Daoy (cell line): ENCODE measurements at regions not wholly inside any gene's neighbourhood (a gene's known extent, or its start where the extent isn't known, plus 50 kb on each side); places are given as distances from the start of the nearest gene placed in this dataset.
"Not testable (repeated sequence)": the region's sequence is repeated elsewhere in the genome, so short reads cannot be mapped to it uniquely, and the experiment has no call there.

Experiments
- DNase-seq: peaks from one replicate; pipeline ENCODE4 v3.0.0-alpha.2; 2015; ENCODE audit warnings: low read depth

DNA sequence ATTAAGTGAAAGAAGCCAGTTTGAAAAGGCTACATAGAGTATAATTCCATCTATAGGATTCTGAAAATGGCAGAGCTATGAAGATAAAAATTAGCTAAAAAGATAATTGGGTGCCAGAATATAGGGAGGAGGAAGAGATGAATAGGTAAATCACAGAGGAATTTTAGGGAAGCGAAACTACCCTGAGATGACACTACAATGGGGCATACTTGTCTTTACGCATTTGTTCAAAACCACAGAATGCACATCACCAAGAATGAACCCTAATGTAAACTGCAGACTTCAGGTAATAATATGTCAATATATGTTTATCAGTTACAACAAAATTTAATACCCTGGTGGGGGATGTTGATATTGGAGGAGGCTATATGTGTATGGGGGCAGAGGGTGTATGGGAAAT is 1342.9 kb downstream of the ADGRL3 start:
- no peak for DNase-seq

DNA sequence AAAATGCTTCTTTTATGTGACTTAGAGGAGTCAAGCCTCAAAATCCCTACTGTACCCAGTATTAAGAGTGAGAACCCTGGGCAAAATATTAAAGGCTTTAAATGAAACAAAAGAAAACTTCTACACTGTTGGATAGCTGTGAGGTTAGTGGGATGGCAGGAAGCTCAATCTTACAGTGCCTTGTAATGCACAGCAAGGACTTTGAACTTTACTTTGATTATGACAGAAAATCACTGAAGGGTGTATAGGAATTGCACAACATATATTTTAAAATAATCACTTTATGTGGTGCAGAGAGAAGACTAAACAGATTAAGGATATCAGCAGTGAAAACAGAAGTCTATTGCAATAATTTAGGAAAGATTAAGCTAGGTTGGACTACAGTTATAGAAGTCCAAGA is 1333.4 kb downstream of the ADGRL3 start:
- no peak for DNase-seq

DNA sequence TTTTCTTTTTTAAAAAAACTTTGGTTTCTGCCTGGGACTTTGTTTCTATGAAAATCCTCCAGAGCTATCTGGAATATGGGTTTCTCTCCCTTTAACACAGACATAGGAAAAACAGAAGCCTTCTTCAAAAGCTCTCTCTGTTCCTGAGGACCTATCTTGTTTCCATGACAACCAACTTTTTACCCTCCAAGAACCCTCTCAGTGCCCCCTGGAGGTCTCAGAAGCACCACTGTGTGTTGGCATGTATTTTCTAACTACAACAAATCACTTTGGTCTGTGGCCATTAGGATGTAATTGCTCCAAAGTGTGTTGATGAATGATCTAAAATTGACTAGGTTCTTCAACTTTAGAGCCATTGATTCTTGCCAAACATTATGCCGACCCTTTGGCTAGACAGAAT is 1331.6 kb downstream of the ADGRL3 start:
- no peak for DNase-seq

DNA sequence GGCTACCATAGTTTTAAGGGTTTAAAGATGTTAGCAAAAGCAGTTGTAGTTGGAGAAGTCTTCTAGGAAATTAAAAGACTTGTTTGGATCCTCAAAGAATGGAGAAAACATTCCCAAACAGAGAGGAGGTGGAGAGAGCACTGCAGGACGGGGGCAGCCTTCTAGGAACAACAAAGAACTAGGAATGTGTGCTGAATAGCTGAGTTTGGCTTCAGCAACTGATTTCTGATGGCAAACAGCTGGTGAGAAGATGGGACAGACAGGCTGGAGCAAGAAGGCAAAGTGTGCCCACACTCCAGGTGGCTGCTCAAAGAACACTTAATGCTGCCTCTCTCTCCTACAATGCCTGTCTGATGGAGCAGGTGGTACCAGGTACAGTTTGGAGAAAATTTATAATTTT is 1331.1 kb downstream of the ADGRL3 start:
- DNase-seq: no peak

DNA sequence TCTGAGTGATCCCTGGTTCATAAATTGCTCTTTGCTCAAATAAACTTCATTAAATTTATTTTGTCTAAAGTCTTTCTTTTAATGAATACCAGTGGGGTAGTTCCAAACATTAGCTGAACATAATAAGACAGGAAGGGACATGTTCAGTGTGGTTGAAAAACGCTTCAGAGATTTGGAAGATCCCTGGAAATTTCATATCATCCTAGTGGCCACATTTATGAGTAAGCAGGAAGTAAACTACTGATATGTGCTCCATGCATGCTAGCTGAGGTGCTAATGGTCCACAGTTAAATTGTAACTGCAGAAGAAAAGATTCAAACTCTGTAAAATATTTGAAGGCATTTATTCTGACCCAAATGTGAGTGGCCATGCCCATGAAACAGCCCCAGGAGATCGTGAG is 1328.7 kb downstream of the ADGRL3 start:
- DNase-seq: no peak

DNA sequence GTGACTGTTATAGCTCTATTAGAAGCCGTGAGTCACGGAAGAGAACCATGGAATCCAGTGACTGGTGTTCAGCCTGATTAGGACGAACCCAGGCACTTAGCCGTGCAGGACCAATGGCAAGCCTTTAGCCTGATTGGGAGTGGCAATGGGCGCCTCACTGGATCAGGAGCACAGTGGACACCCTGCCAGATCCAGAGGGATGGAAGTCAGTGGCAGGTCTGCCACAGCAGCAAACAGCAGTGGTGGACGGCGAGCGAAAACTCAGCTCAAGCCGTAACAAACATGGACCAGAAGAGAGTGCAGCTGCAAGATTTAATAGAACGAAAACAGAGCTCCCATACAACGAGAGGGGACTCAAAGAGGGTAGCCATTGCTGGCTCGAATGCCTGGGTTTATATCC is 1326.5 kb downstream of the ADGRL3 start:
- DNase-seq: no peak

DNA sequence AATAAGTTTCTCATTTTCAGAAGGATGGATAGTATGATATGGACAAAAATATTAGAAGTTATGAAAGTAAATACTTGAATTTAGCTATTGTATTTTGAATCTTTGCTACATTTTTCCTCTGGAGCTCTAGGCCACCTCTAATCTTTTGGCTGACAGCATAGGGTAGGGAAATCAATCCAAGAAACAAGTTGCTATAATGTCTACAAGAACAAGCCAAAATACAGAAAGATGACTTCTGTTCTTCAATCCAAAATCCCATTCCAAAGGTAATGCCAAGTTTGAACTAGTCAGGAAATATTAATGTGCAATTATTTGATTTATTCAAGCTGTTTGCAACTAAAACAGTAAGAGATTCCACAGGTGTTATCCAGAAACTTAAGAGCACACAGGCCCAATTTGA is 1323.1 kb downstream of the ADGRL3 start:
- no peak for DNase-seq

DNA sequence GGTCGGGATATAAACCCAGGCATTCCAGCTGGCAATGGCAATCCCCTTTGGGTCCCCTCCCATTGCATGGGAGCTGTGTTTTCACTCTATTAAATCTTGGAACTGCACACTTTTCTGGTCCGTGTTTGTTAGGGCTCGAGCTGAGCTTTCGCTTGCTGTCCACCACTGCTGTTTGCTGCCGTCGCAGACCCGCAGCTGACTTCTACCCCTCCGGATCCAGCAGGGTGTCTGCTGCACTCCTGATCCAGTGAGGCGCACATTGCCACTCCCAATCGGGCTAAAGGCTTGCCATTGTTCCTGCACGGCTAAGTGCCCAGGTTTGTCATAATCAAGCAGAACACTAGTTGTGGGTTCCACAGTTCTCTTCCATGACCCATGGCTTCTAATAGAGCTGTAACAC is 1322.1 kb downstream of the ADGRL3 start:
- no peak for DNase-seq

DNA sequence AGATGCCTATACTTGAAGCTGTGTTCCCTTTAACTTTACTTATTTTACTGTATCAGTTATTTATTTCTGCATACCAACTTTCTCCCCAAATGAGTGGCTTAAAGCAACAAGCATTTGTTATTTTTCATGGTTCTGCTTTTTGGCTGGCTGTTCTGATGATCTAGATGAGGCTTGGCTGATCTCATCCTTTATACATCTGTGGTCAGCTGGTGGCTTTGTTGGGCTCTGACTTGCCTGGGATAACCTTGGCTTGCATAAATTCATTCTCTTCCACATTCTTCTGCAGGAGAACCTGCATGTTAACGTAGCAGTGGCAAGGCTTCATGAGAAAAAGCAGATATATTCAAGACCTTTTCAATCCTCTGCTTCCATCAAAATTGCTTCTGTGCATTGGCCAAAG is 1317.6 kb downstream of the ADGRL3 start:
- DNase-seq: peak; percentile 3

DNA sequence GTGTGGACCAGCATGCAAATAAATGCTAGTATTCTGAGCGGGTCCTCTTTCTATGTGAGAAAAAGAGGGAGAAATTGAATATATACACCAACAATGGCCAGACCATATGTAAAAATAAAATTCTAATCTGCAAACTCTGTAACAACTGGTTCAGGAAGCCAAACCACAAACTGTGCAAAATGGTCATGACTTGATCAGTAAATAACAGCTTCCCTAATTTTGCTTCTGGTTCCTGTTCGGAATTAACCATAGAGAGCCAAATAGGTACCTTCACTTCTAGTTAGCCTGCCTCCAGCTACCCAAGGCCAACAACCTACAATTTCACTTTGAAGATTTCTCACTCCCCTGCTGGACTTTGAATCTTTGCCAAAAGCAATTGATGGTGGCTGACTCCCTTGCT is 1313.2 kb downstream of the ADGRL3 start:
- DNase-seq: no peak

DNA sequence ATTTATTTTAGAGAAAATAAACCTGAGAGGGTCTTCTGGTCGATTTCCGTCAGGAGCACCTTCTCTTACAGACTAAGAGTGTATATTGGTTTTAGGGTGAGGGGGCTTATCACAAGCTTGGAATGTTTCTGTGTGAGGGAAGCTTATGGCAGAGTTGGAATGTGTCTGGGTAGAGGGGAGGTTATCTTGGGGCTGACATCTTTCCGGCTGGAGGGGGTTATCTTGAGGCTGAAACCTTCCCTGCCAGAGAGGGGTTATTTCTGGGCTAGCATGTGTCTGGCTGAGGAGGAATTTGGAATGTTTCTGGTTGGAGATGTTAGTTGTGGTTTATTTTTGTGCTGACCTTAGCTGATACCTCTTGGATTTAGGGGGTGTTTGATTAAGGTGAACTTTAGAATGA is 1312.1 kb downstream of the ADGRL3 start:
- no peak for DNase-seq

DNA sequence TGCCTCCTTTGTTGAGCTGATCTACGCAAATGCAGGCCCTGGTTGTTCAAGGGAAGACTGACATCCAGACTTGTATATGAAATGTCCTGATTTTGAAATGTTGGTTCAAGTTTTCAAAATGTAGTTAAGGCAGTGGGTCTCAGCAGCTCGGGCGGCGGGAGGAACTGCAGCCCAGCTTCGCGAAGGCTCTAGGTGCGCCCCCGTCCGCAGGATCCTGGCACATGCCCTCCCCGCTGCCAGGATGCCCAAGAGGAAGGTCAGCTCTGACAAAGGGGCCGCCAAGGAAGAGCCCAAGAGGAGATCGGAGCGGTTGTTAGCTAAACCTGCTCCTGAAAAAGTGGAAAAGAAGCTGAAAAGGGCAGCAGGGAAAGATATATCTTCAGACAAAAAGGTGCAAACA is 1310.1 kb downstream of the ADGRL3 start:
- no peak for DNase-seq

DNA sequence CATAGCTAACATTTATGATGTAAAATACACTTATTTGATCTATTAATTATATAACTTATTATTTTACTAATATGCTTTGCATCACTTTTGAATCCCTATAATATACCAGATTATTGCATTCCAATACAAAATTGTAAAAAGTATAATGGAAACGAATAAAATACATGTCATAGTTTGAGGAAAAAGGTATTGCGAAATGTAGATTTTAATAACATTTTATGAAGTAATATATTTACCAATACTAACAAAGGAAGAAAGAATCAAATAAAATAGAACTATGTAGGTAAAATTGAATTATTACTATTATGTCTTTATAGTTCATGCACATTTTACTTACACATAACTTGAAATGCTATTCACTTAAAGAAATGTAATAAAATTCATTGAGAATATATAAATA is 1300.2 kb downstream of the ADGRL3 start:
- no peak for DNase-seq

DNA sequence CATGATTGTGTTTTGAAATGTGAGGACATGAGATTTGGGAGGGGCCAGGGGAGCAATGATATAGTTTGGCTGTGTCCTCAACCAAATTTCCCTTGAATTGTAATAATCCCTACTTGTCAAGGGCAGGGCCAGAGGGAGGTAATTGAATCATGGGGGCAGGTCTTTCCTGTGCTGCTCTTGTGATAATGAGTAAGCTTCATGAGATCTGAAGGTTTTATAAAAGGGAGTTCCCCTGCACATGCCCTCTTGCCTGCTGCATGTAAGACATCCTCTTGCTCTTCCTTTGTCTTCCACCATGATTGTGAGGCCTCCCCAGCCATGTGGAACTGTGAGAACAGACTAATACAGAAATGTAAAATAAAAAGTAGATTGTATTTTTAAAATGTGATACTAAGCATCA is 1294.9 kb downstream of the ADGRL3 start:
- no peak for DNase-seq

DNA sequence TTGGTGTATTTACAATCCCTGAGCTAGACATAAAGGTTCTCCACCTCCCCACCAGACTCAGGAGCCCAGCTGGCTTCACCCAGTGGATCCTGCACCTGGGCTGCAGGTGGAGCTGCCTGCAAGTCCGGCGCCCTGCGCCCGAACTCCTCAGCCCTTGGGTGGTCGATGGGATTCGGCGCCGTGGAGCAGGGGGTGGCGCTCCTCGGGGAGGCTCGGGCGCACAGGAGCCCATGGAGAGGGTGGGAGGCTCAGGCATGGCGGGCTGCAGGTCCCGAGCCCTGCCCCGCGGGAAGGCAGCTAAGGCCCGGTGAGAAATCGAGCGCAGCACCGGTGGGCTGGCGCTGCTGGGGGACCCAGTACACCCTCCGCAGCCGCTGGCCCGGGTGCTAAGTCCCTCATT is 1291.6 kb downstream of the ADGRL3 start:
- not testable (repeated sequence) for DNase-seq

DNA sequence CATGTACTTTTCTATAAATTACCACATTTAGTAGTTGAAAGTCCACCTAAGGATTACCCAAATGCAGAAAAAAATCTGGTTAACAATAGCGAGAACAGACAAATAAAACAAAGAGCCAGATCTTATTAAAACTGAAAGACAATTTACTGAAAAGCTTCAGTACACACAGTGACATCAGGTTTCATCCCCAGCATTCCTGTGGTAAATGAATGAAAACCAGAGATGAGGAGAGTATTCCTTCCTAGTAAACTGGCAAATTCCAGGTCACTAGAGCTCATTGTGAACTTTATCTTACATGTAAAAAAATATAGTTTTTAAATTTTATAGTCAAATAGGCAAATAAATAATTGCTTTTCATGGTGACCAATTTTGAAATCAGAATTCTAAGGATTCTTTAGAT is 1290.5 kb downstream of the ADGRL3 start:
- DNase-seq: no peak

DNA sequence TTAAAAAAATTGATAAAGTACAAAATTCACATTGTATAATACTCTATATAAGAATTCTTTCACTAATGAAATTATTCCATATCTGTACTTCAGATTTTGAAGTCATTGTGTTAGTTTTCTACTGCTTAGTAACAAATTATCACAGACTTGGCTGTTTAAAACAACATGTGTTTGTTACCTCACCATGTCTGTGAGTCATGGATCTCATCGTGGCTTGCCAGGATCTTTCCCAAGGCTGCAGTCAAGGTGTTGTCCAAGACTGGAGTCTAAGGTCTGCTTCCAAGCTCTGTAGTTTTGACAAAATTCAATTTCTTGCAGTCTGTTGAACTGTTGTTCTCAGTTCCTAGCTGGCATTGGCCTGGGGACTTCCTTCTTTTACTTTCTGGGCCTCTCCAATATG is 1286.9 kb downstream of the ADGRL3 start:
- no peak for DNase-seq

DNA sequence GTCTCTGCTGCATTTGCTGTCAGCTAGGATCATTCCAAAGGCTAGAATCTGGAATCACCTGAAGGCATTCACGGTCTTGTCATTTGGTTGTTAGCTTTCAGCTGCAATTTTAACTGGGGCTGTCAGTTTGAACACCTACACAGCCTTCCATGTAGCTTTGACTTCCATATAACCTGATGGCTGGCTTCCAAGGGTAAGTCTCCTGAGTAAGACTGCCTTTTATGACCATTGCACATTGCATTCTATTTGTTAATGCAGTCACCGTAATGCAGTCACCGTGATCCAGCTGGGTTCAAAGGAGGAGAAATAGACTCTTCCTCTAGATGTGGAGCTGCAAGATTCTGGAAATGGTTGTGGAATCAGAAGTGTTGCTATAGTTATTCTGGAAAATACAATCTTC is 1284.2 kb downstream of the ADGRL3 start:
- no peak for DNase-seq

DNA sequence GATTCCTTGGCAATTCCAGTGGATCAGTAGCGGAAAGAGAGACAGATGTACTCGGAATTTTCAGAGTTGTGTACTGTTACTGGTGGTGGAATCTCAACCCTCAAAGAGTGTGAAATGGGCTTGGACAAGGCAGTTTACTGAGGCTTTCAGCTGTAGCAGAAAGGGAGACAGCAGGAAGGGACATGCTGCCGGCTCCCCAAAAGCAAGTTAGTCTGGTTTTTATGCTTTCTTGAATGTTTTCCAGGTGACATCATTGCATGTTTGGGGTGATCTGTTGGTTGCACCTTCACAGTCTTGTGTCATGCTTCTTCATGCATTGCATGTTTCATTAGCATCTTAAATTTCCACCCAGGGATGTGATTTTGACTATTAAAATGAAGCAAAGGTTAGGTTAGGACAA is 1282.2 kb downstream of the ADGRL3 start:
- DNase-seq: no peak

DNA sequence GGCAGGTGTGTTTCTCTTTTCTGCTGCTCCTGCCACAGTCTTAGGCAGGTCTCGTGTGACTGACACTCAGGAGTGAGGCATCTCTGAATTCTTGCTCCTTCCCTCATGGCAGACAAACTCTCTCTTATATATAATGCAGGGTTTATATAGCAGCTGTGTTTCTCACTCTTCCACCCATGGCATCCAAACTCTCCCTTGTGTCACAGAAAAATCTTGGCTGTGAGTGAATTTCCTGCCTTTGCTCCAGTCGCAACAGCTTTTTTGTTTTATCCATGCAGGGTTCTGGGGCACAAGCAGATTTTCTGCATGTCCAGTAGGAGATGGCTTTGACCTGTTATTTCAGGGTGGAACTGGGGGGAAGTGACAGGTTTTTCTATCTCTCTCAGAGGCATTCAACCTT is 1275.5 kb downstream of the ADGRL3 start:
- no peak for DNase-seq

DNA sequence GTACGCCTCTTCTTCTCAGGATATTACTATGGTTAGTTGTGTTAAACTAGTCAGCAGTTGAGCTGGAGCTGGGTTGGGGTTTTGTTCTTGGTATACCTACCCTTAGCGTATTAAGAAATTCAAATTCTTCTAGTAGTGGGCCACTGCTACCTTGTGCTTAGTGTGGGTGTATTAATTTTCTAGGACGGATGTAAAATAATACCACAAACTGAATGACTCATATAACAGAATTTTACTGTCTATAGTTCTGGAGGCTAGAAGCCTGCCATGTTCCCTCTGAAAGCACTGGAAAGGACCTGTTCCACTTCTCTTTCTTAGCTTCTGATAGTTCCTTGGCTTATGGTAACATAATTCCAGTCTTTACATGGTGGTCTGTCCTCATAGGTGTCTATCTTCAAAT is 1274.7 kb downstream of the ADGRL3 start:
- DNase-seq: no peak

DNA sequence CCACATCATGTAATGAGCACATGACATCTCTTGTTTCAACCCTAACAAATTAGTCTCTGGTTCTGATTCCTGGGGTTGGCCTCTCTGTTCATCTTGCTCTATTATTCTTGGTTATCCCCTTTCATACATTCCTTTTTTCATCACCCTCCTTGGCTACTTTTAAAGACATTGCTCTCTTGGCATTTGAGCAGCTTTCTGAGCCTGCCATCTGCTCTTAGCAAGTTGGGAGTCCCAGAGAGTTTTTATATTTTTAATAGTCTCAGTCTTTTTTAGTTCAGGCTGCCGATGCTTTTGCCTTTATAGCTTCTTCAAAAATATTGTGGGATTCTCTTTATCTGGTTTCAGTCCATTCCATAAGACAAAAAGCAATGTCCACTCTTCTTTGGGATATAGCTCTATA is 1270.9 kb downstream of the ADGRL3 start:
- no peak for DNase-seq

DNA sequence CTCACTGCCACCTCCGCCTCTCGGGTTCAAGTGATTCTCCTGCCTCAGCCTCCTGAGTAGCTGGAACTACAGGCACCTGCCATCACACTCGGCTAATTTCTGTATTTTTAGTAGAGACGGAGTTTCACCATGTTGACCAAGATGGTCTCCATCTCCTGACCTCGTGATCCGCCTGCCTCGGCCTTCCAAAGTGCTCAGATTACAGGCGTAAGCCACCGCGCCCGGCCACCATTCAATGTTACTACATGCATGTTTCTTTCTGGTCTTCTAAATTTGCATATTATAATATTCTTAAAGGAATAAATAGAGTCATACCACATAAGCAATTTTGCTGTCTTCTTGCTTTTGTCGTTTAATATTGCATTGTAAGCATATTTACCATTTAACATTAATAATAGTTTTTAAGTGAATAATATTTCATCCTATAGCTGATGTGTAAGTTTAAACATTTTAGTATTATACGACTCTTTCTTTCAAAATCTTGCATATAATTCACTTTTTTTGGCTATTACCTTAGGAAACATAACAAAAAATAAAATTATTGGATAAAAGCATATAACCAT is 1270.4 kb downstream of the ADGRL3 start:
- DNase-seq: no peak

DNA sequence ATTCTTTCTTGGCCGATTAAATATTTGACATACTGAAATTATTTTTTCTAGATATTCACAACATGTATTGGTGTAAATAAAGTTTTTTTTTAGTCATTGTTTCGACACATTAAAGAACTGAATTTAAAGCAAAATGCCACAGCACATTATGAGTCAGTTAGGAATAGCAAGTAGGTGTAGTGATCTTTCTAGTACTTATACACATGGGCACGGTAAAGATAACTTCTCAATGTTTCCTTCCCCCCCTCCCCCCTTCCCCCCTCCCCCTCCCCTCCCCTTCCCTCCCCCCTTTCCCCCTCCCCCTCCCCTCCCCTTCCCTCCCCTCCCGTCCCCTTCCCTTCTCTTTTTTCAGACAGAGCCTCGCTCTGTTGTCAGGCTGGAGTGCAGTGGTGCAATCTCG is 1269.9 kb downstream of the ADGRL3 start:
- DNase-seq: no peak

DNA sequence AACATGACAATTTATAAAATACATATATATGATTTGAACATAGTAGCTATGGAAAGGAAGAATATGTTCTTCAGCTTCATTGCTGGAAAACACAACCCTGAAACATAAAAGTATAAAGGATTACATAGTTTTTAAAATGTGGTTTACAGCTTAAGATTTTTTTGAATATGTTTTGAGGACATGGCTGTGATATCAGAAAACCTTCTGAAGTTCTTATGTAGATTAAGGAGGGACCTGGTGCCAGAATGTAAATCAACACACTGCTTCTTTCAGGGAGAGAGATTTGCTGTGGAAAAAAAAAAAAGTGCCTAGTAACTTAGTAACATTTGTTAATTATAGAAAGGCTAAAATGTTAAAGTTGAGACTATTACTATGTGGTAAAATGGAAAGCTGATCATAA is 1261.8 kb downstream of the ADGRL3 start:
- no peak for DNase-seq
